ENCODE measurements at regions not wholly inside any gene's neighbourhood (a gene's known extent, or its start where the extent isn't known, plus 50 kb on each side); places are given as distances from the start of the nearest gene placed in this dataset.

DNA sequence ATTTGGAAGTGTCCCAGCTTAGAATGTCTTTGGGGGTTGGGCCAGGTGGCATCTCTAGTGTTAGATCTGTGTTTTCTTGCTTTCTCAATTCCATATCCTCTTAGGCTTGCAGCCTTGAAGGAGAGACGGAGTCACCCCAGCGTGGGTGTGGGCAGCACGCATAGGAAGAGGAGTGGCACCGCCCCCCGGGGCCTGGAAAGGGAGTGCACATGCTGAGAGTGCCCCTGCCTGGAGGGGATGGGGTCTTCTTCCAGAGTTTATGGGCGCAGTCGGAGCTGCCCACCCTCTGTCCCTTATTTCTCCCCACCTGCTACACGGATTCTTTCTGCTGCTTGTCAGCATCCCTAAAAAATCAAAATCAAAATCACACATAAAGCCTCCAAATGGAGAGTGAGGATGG is 309.7 kb downstream of the QKI start:
- DNase-seq, result no peak

DNA sequence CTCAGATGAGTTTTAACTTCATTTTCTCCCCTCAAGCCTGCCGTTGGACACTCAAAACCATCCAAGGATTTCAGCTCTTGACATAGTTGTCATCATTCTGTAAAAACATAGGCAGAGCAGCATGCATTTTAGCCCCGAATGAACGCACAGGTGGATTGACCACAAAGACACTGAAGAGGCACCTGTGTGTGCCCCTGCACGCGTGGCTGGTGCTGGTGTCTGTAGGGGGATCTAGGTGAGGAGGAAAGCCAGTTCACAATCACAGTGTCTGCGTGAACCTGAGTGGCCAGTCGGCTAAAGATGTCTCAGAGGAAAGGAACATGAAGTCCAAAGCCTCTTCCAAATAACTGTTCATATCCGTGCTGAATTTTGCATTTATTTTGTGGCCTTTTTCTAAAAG is 309.2 kb downstream of the QKI start:
- DNase-seq, result no peak

DNA sequence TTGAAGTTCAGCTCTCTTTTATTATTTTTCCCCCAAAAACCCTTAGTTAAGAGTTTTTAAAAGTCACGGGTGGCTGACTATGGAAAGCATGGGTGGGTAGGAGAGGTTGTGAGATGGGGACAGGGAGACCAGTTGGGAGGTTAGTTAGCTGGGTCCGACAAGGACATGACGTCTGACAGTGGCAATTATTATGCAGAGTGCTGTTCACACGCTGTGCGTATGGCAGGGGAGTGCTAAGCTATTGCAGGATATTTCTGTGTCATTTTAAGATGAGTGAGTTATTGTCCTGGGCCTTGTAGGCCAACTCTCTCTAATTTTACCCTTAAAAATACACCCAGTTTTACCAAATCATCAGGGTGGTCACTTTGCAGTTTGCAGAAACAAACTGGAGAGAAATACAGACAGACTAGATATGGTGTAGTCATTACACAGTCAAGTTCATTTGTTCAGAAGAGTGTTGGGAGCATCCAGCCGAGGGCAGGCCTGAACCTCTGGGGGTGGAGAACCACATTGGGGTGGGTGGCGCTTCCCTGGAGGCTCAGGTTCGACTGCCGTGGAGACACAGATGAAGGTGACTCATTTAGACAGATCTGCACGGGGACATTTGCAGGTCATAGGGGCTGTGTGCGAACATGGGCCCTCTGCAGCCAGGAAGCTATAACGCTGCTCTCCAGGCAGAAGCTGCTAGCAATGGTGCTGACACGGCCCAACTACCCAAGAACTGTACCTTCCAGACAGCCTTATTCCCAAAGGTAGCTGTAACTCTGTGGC is 307.6 kb downstream of the QKI start:
- no peak for DNase-seq

DNA sequence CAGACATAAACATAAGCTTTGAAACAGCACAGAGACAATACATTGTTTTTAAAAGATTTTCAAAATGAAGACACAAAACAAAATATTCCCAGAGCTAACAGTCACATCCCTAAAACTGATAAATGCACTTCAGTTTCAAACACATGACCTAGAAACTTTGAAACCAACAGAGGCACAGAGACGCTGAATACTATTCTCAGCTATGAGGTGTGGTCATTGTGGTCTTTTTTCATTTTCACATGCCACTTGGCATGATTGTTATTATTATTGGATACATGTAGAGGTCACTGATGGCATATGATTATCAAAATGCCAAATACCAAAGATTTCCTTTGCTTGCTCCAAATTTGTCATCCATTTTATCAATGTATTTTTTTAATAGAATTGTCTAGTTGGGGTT is 306.9 kb downstream of the QKI start:
- no peak for DNase-seq

DNA sequence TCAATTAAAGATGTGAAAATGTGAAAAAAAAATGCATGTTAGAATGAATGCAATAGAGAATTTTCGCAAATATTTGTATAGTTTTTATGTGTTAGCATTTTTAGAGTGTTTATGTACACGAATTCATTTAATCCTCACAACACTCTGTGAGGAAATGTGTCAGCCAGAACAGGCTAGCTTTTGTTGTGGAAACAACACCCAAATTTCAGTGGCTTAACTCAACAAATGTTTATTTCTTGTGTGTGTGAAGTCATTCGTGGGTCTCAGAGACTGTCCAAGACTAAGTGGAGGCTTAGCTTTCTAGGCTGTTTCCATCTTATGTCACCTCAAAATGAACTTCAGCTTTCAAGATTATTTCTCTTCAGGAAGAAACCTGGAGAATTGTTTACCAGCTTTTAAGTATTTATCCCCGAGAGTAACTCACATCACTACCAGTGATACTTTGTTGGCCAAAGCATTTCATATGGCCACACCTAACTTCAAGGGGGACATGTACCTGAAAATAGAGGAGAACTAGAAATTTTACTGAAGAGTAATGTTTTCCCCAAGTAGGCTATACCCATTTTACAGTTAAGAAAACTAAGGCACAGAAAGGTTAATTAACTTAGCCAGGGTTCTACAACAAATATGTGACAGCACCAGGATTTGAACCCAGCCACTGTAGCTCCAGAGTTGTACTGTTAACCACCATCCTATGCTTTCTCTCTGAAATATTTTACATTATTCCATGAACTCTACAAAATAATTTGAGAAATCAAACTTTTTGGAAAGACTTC is 306.1 kb downstream of the QKI start:
- DNase-seq, result no peak

- DNase-seq, result no peak
Observed at GRCh38 chr6:163720005-163720404, 305.5 kb downstream of the QKI start.

DNA sequence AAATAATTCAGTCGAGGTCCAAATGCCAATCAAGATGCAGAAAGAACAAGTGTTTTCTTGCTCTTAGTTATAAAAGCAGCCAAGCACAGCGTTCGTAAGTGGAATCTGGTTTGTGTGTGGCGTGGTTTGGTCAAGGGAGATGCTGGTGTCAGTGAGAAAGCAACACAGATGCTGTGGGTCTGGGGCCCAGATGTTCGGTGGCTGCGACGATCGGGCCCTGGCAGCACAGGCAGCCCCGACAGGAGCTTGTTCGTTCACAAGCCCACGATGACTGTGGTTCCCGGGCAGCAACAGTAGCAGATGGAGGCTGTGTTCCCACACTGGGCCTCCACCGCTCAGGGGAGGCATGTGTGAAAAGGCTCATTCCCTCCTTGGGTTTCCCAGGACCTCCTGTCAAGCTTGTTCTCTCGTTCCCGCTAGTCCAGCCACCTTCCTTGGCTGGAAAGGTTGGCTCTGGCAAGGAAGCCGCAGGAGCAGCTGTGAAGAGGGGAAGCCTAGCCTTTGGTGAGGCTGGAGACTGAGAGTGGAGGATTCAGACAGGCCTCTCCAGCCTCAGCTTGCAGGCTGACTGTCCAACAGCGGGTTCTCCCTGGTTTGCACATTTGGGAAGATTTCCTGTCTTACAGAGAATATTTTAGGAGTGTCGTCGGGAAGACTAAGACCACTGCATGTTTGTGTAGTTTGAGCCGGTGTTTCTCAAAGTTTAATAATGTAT is 304.7 kb downstream of the QKI start:
- DNase-seq, result no peak

DNA sequence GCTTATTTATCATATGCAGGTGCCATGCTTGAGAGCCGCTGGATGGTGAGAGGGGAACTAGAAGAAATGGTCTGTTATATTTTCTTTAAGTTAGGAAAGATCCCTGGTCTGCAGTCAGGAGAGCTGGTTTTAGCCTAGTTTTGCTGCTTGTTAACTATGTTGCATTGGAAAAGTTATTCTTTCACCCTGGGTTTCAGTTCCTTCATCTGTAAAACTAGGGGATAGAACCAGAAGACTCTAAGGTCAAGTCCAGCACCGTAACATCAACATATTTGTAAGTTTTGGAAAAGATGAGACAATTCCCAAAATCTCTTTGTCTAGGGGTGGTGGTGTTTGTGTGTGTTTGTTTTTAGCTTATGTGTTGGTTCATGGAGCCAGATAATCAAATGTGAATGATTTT is 304.0 kb downstream of the QKI start:
- no peak for DNase-seq

DNA sequence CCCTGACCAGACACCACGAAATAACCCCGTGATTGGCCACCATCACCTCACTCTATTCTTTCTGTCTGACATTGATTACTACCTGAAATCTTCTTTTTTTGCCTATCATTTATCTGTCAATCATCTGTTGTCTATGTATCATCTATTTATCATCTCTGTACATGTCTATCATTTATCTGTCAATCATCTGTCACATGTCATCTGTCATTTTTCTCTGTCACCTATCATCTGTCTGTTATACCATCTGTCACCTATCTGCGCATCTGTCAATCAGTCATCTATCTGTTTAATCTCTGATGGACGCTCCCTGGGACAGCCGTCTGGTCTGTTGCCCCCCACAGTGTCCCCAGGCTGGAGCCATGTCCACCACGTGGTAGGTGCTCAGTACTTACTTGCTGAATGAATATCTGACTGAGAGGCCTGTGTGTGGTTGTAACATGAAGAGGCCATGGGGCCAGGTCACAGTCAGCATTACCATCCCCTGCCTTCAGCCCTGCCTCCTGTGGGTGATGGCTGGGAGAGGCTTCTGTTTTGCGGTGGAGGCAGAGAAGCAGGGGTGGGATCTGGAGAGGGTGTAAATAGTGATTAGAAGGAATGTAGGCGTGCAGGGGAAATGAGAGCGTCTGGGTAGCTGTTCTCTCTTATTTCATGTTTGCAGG is 302.7 kb downstream of the QKI start:
- no peak for DNase-seq

GRCh38 chr6:163716690-163717089 is 302.2 kb downstream of the QKI start:
- DNase-seq, result no peak

- no peak for DNase-seq
Observed at GRCh38 chr6:163715846-163716245, 301.3 kb downstream of the QKI start.

GRCh38 chr6:163714179-163714578 is 299.7 kb downstream of the QKI start:
- no peak for DNase-seq

- no peak for DNase-seq
Observed at GRCh38 chr6:163712981-163713380, 298.5 kb downstream of the QKI start.

GRCh38 chr6:163712566-163712961 is 298.0 kb downstream of the QKI start:
- DNase-seq, result no peak

DNA sequence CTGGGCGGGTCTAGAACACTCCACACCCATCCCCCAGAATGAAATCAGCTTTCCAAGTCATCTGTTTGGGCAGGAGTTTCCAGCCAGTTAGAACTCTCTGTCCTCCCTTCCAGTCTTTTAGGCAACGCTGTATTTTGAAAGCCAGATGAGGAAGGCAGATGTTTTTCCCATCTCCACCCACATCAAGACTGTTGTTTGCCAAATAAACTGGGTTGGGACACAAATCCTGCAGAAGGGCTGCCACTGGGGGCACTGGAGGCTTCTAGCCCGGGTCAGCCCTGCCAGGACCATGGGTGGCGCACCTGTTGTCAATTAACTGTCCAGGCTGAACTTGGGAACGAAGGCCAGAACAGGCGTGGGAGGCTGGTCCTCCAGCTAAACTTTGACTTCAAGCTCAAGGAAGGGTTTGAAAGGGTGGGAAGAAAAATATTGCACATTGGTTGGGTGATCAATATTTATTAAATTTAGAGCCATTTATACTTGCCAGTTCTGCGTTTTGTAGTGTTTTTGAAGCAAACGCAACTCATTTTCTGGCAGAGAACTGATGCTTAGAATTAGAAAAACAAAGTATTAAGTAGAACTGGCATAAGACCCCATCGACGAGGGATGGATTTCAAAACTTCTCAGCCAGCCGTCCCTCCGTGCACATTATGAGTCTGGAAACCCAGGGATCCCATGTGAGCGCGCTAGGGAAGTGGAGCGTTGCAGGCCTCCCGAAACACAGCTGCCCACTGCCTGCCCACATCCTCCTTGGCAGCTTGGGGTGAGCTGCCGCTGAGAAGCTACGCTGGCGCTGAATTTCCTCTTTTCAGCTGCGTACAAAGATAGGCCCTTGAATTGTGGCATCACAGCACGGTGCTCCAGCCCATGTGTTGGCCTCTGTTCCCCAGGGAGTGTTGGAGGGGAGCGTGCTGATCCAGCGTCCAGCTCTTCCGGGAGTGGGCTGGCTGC is 297.4 kb downstream of the QKI start:
- DNase-seq, result no peak

DNA sequence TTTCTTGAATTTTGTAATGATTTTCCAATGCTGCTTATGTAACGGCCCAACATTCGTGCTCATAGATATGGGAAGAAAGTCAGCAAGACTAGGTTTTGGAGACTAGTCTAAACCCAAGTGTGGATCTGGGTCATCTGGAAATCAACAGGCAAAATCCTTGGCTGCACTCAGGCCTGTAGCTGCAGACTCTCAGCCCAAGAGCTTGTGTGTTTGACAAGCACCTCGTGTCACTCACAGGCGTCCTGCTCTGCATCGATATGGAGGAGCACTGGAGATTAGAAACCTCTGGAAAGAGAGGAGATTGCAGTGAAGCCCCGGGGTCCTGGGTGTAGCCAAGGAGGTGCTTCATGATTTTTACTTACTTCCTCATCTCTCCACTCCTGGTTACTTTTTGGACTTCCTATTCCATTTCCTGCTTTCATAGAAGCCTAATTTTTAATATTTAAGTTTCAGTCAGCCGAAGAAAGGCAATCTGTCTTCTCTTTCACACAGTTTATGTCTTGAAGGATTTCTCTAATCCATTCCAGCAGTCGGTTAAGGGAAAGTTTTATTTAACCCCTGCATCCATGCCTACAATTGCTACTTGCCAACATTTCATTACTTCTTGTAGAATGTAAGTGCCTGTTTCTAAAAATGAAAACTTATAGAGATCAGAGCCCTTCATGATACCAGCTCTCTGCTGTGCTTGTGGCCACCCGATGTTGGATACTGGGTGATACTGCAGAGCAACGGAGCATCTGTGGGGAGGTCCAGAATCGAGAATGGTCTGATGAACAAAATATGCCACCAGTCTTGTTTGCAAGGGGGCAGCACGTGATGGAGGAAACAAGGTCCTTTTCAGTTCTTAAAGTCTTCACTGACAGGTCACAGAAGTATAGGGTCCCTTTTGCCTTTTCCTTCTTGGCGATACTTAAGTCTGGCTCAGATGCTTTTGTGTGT is 296.3 kb downstream of the QKI start:
- no peak for DNase-seq

DNA sequence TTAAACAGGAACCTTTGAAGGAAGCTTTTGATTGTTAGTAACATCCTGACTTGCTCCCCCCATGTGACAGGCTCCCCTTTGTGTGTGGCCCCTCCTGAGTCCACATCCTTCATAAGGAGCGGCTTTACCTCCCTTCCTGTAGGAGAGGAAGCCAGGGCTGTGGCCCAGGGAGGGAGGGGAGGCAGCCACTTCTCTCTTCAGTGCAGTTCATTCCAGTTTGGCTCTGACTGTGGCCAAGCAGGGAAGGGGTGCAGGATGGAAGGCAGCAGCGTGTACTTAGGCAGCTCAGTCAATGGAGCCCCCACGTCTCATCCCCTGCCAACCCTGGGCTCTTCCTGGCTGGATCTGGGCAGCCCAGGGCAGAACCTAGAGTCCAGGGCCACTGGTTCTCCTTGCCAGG is 295.2 kb downstream of the QKI start:
- DNase-seq, result no peak

GRCh38 chr6:163709255-163709654 is 294.7 kb downstream of the QKI start:
- DNase-seq, result no peak

- no peak for DNase-seq
Observed at GRCh38 chr6:163708466-163708865, 293.9 kb downstream of the QKI start.

- no peak for DNase-seq
Observed at GRCh38 chr6:163707387-163708355, 293.2 kb downstream of the QKI start.
